ENCODE measurements at regions not wholly inside any gene's neighbourhood (a gene's known extent, or its start where the extent isn't known, plus 50 kb on each side); places are given as distances from the start of the nearest gene placed in this dataset.

DNA sequence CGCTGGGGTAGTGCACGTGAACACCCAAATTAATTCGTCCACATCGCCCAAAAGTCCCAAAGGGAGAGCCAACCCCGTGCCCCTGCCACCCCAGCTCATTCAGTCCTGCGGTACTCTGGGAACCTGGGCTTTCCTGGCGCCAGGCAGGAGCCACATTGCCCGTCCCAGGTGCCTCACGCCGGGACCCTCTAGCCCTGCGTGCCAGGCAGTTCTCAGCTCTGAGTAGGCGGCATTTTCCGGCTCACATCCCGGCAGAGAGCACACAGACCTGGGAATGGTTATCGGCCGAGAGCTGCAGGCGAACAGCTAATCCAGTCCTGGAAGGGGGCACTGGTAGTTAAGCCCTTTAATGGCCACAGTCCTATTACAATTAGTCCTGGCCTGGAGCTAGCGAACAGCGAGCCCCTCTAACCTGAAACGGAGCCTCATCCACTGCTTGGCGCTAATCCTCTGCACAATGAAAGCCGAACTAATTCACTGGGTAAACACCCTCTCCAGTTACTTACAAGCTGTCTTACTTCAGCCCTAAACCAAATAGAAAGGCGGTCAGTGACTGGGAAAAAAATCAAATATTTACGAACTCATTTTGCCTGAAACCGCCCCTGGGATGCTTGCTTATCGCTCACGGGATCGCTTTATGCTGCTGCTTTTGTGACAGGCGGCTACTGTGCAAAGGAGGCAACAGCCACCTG lies 254.6 kb upstream of the SOX14 start:
- TF ChIP-seq POLR2A (IDR thresholded peaks at IDR 0.05; ENCODE audit: low read length) (no peak), JUNB (IDR thresholded peaks at IDR 0.05) (no peak), EP300 (IDR thresholded peaks at IDR 0.05) (no peak), RFX5 (IDR thresholded peaks at IDR 0.05) (no peak), TP53 (CRISPR knock-in tag; IDR thresholded peaks at IDR 0.05) (no peak)
- TF ChIP-seq, protein P1, sequence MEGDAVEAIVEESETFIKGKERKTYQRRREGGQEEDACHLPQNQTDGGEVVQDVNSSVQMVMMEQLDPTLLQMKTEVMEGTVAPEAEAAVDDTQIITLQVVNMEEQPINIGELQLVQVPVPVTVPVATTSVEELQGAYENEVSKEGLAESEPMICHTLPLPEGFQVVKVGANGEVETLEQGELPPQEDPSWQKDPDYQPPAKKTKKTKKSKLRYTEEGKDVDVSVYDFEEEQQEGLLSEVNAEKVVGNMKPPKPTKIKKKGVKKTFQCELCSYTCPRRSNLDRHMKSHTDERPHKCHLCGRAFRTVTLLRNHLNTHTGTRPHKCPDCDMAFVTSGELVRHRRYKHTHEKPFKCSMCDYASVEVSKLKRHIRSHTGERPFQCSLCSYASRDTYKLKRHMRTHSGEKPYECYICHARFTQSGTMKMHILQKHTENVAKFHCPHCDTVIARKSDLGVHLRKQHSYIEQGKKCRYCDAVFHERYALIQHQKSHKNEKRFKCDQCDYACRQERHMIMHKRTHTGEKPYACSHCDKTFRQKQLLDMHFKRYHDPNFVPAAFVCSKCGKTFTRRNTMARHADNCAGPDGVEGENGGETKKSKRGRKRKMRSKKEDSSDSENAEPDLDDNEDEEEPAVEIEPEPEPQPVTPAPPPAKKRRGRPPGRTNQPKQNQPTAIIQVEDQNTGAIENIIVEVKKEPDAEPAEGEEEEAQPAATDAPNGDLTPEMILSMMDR (IDR thresholded peaks at IDR 0.05), result no peak
- TF ChIP-seq, protein P2, sequence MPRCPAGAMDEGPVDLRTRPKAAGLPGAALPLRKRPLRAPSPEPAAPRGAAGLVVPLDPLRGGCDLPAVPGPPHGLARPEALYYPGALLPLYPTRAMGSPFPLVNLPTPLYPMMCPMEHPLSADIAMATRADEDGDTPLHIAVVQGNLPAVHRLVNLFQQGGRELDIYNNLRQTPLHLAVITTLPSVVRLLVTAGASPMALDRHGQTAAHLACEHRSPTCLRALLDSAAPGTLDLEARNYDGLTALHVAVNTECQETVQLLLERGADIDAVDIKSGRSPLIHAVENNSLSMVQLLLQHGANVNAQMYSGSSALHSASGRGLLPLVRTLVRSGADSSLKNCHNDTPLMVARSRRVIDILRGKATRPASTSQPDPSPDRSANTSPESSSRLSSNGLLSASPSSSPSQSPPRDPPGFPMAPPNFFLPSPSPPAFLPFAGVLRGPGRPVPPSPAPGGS (IDR thresholded peaks at IDR 0.05), result no peak
- TF ChIP-seq, protein P3, sequence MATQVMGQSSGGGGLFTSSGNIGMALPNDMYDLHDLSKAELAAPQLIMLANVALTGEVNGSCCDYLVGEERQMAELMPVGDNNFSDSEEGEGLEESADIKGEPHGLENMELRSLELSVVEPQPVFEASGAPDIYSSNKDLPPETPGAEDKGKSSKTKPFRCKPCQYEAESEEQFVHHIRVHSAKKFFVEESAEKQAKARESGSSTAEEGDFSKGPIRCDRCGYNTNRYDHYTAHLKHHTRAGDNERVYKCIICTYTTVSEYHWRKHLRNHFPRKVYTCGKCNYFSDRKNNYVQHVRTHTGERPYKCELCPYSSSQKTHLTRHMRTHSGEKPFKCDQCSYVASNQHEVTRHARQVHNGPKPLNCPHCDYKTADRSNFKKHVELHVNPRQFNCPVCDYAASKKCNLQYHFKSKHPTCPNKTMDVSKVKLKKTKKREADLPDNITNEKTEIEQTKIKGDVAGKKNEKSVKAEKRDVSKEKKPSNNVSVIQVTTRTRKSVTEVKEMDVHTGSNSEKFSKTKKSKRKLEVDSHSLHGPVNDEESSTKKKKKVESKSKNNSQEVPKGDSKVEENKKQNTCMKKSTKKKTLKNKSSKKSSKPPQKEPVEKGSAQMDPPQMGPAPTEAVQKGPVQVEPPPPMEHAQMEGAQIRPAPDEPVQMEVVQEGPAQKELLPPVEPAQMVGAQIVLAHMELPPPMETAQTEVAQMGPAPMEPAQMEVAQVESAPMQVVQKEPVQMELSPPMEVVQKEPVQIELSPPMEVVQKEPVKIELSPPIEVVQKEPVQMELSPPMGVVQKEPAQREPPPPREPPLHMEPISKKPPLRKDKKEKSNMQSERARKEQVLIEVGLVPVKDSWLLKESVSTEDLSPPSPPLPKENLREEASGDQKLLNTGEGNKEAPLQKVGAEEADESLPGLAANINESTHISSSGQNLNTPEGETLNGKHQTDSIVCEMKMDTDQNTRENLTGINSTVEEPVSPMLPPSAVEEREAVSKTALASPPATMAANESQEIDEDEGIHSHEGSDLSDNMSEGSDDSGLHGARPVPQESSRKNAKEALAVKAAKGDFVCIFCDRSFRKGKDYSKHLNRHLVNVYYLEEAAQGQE (IDR thresholded peaks at IDR 0.05), result no peak

All from A549 (cell line).